ENCODE measurements at regions not wholly inside any gene's neighbourhood (a gene's known extent, or its start where the extent isn't known, plus 50 kb on each side); places are given as distances from the start of the nearest gene placed in this dataset.
"Not testable (repeated sequence)": the region's sequence is repeated elsewhere in the genome, so short reads cannot be mapped to it uniquely, and the experiment has no call there.

GRCh38 chr16:33920761-33921545, 461.5 kb downstream of the TP53TG3F start:
- not testable (repeated sequence) for TF ChIP-seq CTCF (IDR thresholded peaks at IDR 0.05; ENCODE audit: low read depth, low read length); POLR2A (IDR thresholded peaks at IDR 0.05; ENCODE audit: extremely low read depth, insufficient read length)
